Upper lobe of left lung (tissue), 6 donors: ENCODE measurements at regions not wholly inside any gene's neighbourhood (a gene's known extent, or its start where the extent isn't known, plus 50 kb on each side); places are given as distances from the start of the nearest gene placed in this dataset.

Experiments
- ATAC-seq, 2 donors: fragments of 200-7000 bp; cut with Tn5 transposase; one replicate each; pipeline ENCODE4 v1.9.1; 2022; ENCODE audit warnings: mild to moderate bottlenecking in 2 of 2, moderate library complexity in 2 of 2; ENCODE audit not compliant: low FRiP score in 2 of 2
- DNase-seq, 2 donors: peaks; one replicate each; pipeline ENCODE4 v3.0.0-alpha.2; 2019 to 2020
- H3K27ac ChIP-seq, 4 donors: fragments of 200-600 bp; sonication (generic); one replicate each; pipeline ENCODE4 v1.5.1; 2016 to 2019
- H3K27me3 ChIP-seq, 4 donors: fragments of 200-600 bp; sonication (generic); one replicate each; pipeline ENCODE4 v1.5.1; 2017 to 2019
- H3K36me3 ChIP-seq, 4 donors: fragments of 200-600 bp; sonication (generic); one replicate each; pipeline ENCODE4 v1.5.1; 2016 to 2019
- H3K4me1 ChIP-seq, 4 donors: fragments of 200-600 bp; sonication (generic); one replicate each; pipeline ENCODE4 v1.5.1; 2018 to 2019
- H3K4me3 ChIP-seq, 4 donors: fragments of 200-600 bp; sonication (generic); one replicate each; pipeline ENCODE4 v1.5.1; 2017 to 2019; ENCODE audit warnings: mild to moderate bottlenecking in 2 of 4, moderate library complexity in 1 of 4
- H3K9me3 ChIP-seq, 4 donors: fragments of 200-600 bp; sonication (generic); one replicate each; pipeline ENCODE4 v1.5.1; 2018 to 2019
- CTCF ChIP-seq, 6 experiments: fragments of 450-650 bp in 4 of 6; fragments of 200-600 bp in 2 of 6; sonication (generic) in 2 of 6; IDR thresholded peaks; one replicate each; pipeline ENCODE4 v1.5.1; 2016 to 2019; ENCODE audit warnings: antibody characterized with exemption in 6 of 6
- EP300 ChIP-seq, 4 donors: sonication (generic); formaldehyde crosslinking; IDR thresholded peaks; one replicate each; pipeline ENCODE4 v1.5.1; 2017; ENCODE audit warnings: antibody characterized with exemption in 4 of 4, control low read depth in 2 of 4
- POLR2A ChIP-seq, 4 donors: fragments of 450-650 bp; IDR thresholded peaks; one replicate each; pipeline ENCODE4 v1.5.1; 2016 to 2017; ENCODE audit warnings: antibody characterized with exemption in 4 of 4, mild to moderate bottlenecking in 2 of 4
- POLR2AphosphoS5 ChIP-seq, 2 donors: sonication (generic); formaldehyde crosslinking; IDR thresholded peaks; one replicate each; pipeline ENCODE4 v1.5.1; 2017; ENCODE audit warnings: antibody characterized with exemption in 2 of 2
- WGBS, 2 donors: methylation state at CpG; one replicate each; pipeline ENCODE4 v1.1.5; 2017 to 2018; 5-methylcytosine and 5-hydroxymethylcytosine counted together
- donor health status: DM: no; HTN: no; CAD: no; lungs with moderate emphysema.
- donor health status: DM: no; HTN: yes; CAD: no; lungs with severe emphysema.

DNA sequence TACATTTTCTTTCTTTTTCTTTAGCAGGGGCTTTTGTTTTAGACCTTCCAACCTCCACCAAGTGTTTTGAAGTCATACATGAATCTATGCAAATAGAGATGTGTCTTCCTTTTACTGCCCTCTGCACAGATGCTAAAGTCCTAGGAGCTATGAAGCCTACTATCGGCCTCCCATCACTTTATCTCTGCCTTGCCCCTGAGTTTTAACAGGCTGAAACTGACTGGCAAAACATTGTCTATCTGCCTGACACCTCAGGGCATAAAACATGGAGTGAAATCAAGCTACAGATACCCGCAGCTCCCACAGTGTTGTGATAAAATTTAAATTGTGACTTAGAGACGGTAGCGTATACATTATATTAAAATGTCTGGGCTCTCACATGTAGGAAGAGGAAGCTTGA lies 604.6 kb upstream of the C9orf72 start:
- H3K9me3 ChIP-seq, result no peaks in the 10 kb centered on the region
- DNase-seq (no peak), ATAC-seq (no peak)
- no peak overlapping the region for H3K4me3 ChIP-seq
- no peaks in the 10 kb centered on the region for H3K27me3 ChIP-seq
- no peak overlapping the region for H3K27ac ChIP-seq
- H3K4me1 ChIP-seq, result no peaks in the 10 kb centered on the region
- no peaks in the 10 kb centered on the region for H3K36me3 ChIP-seq
- 82 to 85% methylated on average over 4 of the region's 4 CpGs for WGBS, 2 donors
- no peak for TF ChIP-seq EP300 (IDR thresholded peaks at IDR 0.05)
- TF ChIP-seq POLR2A (IDR thresholded peaks at IDR 0.05), result no peak
- TF ChIP-seq POLR2AphosphoS5 (IDR thresholded peaks at IDR 0.05), result no peak
- no peak for TF ChIP-seq CTCF (IDR thresholded peaks at IDR 0.05)

- Histone ChIP-seq H3K4me3 (no peak overlapping the region), H3K27me3 (no peaks in the 10 kb centered on the region), H3K4me1 (no peaks in the 10 kb centered on the region), H3K27ac (no peak overlapping the region), H3K9me3 (no peaks in the 10 kb centered on the region), H3K36me3 (no peaks in the 10 kb centered on the region)
- DNase-seq (no peak), ATAC-seq (no peak)
- TF ChIP-seq CTCF (IDR thresholded peaks at IDR 0.05) (no peak), EP300 (IDR thresholded peaks at IDR 0.05) (no peak)
- WGBS, 2 donors, result 85 to 91% methylated on average over 2 of the region's 2 CpGs
Measured at GRCh38 chr9:28179893-28180292, 606.6 kb upstream of the C9orf72 start.

DNA sequence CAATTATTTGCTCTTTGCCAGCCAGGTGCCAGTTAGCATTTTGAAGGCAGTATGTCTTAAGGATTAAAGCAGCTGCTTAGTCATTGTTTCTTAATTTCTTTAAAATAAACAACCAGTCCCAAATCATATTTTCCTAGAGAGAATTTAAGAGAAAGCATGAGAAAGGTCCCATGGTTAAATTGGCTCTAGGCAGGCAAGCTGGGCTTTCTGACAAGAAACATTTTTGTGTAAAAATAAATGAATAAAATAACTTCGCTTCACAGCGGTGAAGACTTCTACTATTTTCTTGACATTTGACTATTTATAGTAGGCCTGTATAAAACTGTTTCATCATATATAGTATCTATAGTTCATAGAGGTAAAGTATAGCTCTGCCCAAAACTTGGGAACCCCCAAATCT lies 617.7 kb upstream of the C9orf72 start:
- 71 to 74% methylated on average over 2 of the region's 2 CpGs for WGBS, 2 donors
- DNase-seq (no peak), ATAC-seq (no peak)
- no peaks in the 10 kb centered on the region for H3K36me3 ChIP-seq
- no peak overlapping the region for H3K4me3 ChIP-seq
- no peaks in the 10 kb centered on the region for H3K4me1 ChIP-seq
- TF ChIP-seq CTCF (IDR thresholded peaks at IDR 0.05), result no peak
- TF ChIP-seq POLR2A (IDR thresholded peaks at IDR 0.05), result no peak
- TF ChIP-seq POLR2AphosphoS5 (IDR thresholded peaks at IDR 0.05), result no peak
- TF ChIP-seq EP300 (IDR thresholded peaks at IDR 0.05), result no peak
- H3K9me3 ChIP-seq, result no peaks in the 10 kb centered on the region
- no peak overlapping the region for H3K27ac ChIP-seq
- H3K27me3 ChIP-seq, result no peaks in the 10 kb centered on the region

- H3K4me3 ChIP-seq, result no peak overlapping the region
- DNase-seq (no peak), ATAC-seq (no peak)
- no peaks in the 10 kb centered on the region for H3K36me3 ChIP-seq
- H3K27me3 ChIP-seq, result no peaks in the 10 kb centered on the region
- no peak overlapping the region for H3K27ac ChIP-seq
- no peaks in the 10 kb centered on the region for H3K9me3 ChIP-seq
- H3K4me1 ChIP-seq, result no peaks in the 10 kb centered on the region
- TF ChIP-seq POLR2A (IDR thresholded peaks at IDR 0.05), result no peak
- TF ChIP-seq CTCF (IDR thresholded peaks at IDR 0.05), result no peak
- TF ChIP-seq EP300 (IDR thresholded peaks at IDR 0.05), result no peak
Measured at GRCh38 chr9:28197653-28198052, 624.4 kb upstream of the C9orf72 start.

DNA sequence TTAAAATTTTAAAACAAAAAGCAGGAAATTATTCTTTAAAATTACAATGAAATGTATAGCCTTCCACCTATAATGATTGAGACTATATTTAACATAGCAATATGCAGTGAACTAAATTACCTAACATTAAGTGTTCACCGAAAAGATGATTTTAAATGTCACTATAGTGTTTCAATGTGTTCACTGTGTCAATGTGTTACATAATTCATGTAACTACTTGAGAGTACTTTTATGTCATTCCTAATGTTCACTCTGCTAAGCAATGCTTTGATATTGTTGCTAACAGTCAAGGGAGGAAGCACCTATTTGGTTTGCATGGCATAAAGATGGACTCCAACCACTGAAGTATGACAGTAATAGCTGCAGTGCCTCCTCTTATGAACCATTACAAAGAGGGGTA lies 629.8 kb upstream of the C9orf72 start:
- no peak for TF ChIP-seq POLR2A (IDR thresholded peaks at IDR 0.05)
- TF ChIP-seq CTCF (IDR thresholded peaks at IDR 0.05), result no peak
- TF ChIP-seq EP300 (IDR thresholded peaks at IDR 0.05), result no peak
- no peak for TF ChIP-seq POLR2AphosphoS5 (IDR thresholded peaks at IDR 0.05)

More for the DNA sequence above, 629.8 kb upstream of the C9orf72 start:
- no peaks in the 10 kb centered on the region for H3K36me3 ChIP-seq
- no peak for DNase-seq
- H3K4me3 ChIP-seq, result no peak overlapping the region
- 81 to 83% methylated on average over 1 of the region's 1 CpG for WGBS, 2 donors
- H3K9me3 ChIP-seq, result no peaks in the 10 kb centered on the region
- ATAC-seq, result no peak
- no peak overlapping the region for H3K27ac ChIP-seq
- no peaks in the 10 kb centered on the region for H3K27me3 ChIP-seq
- H3K4me1 ChIP-seq, result no peaks in the 10 kb centered on the region
